ENCODE measurements at regions not wholly inside any gene's neighbourhood (a gene's known extent, or its start where the extent isn't known, plus 50 kb on each side); places are given as distances from the start of the nearest gene placed in this dataset.

GRCh38 chr3:88282528-88283241 is 132.9 kb downstream of the C3orf38 start:
- TF ChIP-seq CTCF (IDR thresholded peaks at IDR 0.05), result no peak
- TF ChIP-seq REST (IDR thresholded peaks at IDR 0.05; ENCODE audit: insufficient read depth in 1 of 2, low read depth in 2 of 2, low read length in 1 of 2), result no peak

All from Panc1 (cell line).